ENCODE measurements at regions not wholly inside any gene's neighbourhood (a gene's known extent, or its start where the extent isn't known, plus 50 kb on each side); places are given as distances from the start of the nearest gene placed in this dataset.

DNA sequence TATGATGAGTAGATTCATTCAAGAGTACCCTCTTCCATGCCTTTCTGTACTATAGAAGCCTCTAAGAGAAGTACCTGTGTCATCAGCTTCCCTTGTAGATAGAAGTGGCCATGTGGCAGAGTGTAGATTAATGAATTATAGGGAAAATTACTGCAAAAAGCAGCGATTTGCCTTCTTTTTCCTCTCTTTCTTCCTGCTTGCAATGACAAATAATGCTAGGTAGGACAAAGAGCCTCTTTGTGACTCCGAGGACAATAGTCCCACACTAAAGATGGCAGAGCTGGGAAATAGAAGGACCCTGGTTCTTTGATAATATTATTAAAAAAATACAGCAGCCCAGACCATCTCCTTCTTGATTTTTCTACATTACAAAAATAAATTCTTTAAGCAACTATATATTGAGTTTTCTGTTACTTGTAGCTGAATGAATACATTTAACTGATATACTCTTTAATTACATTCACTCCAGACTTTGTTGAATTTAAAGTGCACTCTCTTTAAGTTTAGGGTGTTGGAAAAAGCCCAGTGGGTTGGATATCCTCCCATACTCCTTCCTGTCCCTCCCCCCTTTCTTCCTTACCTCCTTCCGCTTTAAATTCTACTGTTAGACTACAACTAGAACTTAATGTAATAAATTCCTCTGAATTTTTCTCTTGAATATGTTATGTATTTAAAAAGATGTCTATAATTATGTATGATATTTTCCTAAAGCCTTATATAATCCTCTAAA, 198.2 kb upstream of the APP start:
- no peak for TF ChIP-seq EZH2 (IDR thresholded peaks at IDR 0.05)
- no peak for TF ChIP-seq POLR2AphosphoS5 (IDR thresholded peaks at IDR 0.05; ENCODE audit: borderline replicate concordance, low read depth, low read length)

Data from SK-N-MC (cell line).